ENCODE measurements at regions not wholly inside any gene's neighbourhood (a gene's known extent, or its start where the extent isn't known, plus 50 kb on each side); places are given as distances from the start of the nearest gene placed in this dataset.

DNA sequence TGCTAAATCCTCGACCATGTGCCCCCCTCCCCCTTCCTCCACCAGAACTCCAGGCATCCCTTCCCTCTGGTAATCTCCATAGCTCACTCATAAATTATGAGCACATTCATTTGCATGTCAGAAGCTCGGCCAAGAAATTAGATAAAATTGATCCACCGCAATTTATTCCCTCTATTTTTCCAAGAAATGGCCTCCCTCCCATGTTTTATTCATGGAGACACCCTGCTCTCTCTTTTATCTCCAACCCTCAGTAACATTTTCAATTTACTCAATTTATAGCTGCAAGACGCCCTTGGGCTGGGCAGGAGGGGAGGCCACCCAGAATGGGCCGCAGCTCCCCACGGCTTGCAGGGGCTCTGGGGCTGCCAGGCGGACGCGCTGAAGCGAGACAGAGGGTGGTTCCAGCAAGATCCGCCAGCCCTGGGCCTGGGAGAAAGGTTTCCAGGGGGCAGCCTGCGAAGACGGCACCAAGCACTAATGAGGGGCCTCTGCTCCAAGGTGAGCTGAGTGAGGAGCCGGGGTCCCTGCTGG, 54.7 kb upstream of the ZNF423 start:
- H3K36me3 ChIP-seq, result no peaks in the 10 kb centered on the region
- DNase-seq, result no peak
- intact Hi-C loops (cut with DNase I), result loop anchor here in 1 of 10 donors (10.0 kb wide), 1 partner anchor 416 kb away; no protein-coding TSS in a partner anchor
- TF ChIP-seq, protein P1, sequence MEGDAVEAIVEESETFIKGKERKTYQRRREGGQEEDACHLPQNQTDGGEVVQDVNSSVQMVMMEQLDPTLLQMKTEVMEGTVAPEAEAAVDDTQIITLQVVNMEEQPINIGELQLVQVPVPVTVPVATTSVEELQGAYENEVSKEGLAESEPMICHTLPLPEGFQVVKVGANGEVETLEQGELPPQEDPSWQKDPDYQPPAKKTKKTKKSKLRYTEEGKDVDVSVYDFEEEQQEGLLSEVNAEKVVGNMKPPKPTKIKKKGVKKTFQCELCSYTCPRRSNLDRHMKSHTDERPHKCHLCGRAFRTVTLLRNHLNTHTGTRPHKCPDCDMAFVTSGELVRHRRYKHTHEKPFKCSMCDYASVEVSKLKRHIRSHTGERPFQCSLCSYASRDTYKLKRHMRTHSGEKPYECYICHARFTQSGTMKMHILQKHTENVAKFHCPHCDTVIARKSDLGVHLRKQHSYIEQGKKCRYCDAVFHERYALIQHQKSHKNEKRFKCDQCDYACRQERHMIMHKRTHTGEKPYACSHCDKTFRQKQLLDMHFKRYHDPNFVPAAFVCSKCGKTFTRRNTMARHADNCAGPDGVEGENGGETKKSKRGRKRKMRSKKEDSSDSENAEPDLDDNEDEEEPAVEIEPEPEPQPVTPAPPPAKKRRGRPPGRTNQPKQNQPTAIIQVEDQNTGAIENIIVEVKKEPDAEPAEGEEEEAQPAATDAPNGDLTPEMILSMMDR (IDR thresholded peaks at IDR 0.05), result no peak
- no peaks in the 10 kb centered on the region for H3K4me1 ChIP-seq
- peaks cover 0 to 11% (median 0%) of the 10 kb centered on the region in 7 donors for H3K27me3 ChIP-seq
- WGBS, 2 donors, result 79 to 83% methylated on average over 14 of the region's 14 CpGs
- no peak for ATAC-seq
- no peak overlapping the region for H3K27ac ChIP-seq
- no peak overlapping the region for H3K4me3 ChIP-seq
- peaks cover 0 to 3% (median 0%) of the 10 kb centered on the region in 11 donors for H3K9me3 ChIP-seq

DNA sequence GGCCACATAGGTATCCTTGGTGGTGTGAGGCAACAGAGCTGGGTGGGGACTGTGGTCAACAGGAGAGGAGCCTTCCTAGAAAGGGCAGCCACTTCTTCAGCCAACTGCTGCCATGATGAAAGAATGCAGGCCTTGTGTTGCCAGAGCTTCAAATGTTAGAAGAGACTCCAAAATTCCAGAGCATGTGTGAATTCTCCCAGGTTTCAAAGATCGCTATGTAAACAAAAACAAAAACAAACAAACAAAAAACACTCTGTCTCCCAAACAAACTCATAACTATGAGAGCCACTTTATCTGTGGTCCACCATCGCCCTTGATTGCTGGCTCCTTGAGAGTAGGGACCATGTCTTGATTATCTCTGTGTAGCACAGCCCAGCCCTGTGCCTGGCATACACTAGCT, 55.5 kb upstream of the ZNF423 start:
- no peak for DNase-seq
- H3K4me1 ChIP-seq, result no peaks in the 10 kb centered on the region
- no peak for ATAC-seq
- peaks cover 0 to 12% (median 0%) of the 10 kb centered on the region in 7 donors for H3K27me3 ChIP-seq
- H3K36me3 ChIP-seq, result no peaks in the 10 kb centered on the region
- H3K9me3 ChIP-seq, result peaks cover 0 to 3% (median 0%) of the 10 kb centered on the region in 11 donors
- no peak overlapping the region for H3K27ac ChIP-seq
- intact Hi-C loops (cut with DNase I), result loop anchor here in 1 of 10 donors (10.0 kb wide), 1 partner anchor 417 kb away; no protein-coding TSS in a partner anchor
- WGBS, 2 donors, result 90 to 96% methylated on average over 2 of the region's 2 CpGs
- TF ChIP-seq, protein P1 (IDR thresholded peaks at IDR 0.05), result no peak
- no peak overlapping the region for H3K4me3 ChIP-seq

DNA sequence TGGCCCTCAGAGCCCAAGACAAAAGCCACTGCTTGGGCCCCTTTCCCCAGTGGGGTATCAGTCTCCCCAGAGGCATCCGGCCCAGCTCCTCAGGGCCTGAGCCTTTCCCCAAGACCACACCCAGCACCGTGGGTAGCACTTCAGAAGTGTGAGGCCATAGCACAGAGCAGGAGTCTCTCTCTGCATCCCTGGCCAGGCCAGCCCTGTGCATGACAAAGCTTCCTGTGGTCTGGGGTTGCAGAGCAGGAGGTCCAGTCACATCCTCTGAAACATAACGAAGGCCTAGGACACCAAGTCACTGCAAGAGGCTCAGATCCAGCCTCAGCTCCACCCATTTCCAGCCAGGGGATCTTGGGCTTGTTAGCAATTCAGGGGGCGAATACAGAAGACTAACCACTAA, 56.8 kb upstream of the ZNF423 start:
- DNase-seq (no peak), ATAC-seq (no peak)
- Histone ChIP-seq H3K36me3 (no peaks in the 10 kb centered on the region), H3K27ac (no peak overlapping the region), H3K4me1 (no peaks in the 10 kb centered on the region), H3K9me3 (peaks cover 0 to 3% (median 0%) of the 10 kb centered on the region in 11 donors), H3K27me3 (peaks cover 0 to 15% (median 0%) of the 10 kb centered on the region in 7 donors), H3K4me3 (no peak overlapping the region)
- intact Hi-C loops (cut with DNase I), result loop anchor here in 1 of 10 donors (10.0 kb wide), 1 partner anchor 418 kb away; no protein-coding TSS in a partner anchor
- TF ChIP-seq, protein P1 (IDR thresholded peaks at IDR 0.05), result no peak
- WGBS, 2 donors, result 72 to 74% methylated on average over 4 of the region's 4 CpGs

DNA sequence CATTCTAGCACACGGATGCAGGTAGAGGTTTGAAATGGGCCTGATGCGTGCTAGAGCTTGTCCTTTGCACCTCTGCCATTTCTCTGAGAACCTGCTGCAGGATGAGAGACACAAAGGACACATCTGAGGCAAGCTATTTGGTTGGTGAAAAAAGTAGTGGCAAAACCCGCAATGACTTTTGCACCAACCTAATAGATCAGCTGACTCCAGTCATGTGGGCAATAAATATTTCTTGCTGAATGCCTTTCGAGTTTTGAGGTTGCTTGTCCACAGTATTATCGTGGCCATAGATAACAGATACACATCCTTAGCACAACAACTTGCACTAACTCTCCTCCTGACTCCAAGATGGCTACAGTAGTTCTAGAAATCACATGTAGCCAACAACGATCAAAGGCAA, 57.8 kb upstream of the ZNF423 start:
- WGBS, 2 donors, result 66 to 71% methylated on average over 6 of the region's 6 CpGs
- Histone ChIP-seq H3K9me3 (peaks cover 0 to 3% (median 0%) of the 10 kb centered on the region in 11 donors), H3K27me3 (peaks cover 0 to 13% (median 0%) of the 10 kb centered on the region in 7 donors), H3K4me1 (no peaks in the 10 kb centered on the region), H3K4me3 (no peak overlapping the region), H3K36me3 (no peaks in the 10 kb centered on the region), H3K27ac (no peak overlapping the region)
- DNase-seq (no peak), ATAC-seq (no peak)
- TF ChIP-seq, protein P1 (IDR thresholded peaks at IDR 0.05), result no peak
- intact Hi-C loops (cut with DNase I), result loop anchor here in 1 of 10 donors (10.0 kb wide), 1 partner anchor 419 kb away; no protein-coding TSS in a partner anchor

All from heart right ventricle (tissue), 16 donors.